AG04449 (cell line): ENCODE measurements at regions not wholly inside any gene's neighbourhood (a gene's known extent, or its start where the extent isn't known, plus 50 kb on each side); places are given as distances from the start of the nearest gene placed in this dataset.

Source experiments
- CTCF ChIA-PET: fragments of 350-600 bp; formaldehyde crosslinking; extraction: SDS; loops from one replicate; lab custom pipeline; 2021; ENCODE audit warnings: antibody characterized with exemption; lab: Yijun Ruan, JAX
- POLR2A ChIA-PET: fragments of 400-600, 350-600 bp; formaldehyde crosslinking; extraction: SDS; loops from one replicate; lab custom pipeline; 2020; ENCODE audit warnings: antibody characterized with exemption, inconsistent platforms; lab: Yijun Ruan, JAX
- DNase-seq: peaks from one replicate; pipeline ENCODE4 v3.0.0-alpha.2; 2010; ENCODE audit warnings: low read depth, low spot score
- H3K4me3 ChIP-seq: 2 replicates; pipeline ENCODE4 v1.5.1; 2011; ENCODE audit warnings: low read depth, mild to moderate bottlenecking, control low read depth, low read length
- TF ChIP-seq, protein P1 (sequence below): IDR thresholded peaks from one replicate; pipeline ENCODE4 v1.5.1; 2011; ENCODE audit warnings: mild to moderate bottlenecking, moderate library complexity, low read length, control low read depth, inconsistent platforms; ENCODE audit not compliant: insufficient read depth; ENCODE audit errors: missing control alignments

DNA sequence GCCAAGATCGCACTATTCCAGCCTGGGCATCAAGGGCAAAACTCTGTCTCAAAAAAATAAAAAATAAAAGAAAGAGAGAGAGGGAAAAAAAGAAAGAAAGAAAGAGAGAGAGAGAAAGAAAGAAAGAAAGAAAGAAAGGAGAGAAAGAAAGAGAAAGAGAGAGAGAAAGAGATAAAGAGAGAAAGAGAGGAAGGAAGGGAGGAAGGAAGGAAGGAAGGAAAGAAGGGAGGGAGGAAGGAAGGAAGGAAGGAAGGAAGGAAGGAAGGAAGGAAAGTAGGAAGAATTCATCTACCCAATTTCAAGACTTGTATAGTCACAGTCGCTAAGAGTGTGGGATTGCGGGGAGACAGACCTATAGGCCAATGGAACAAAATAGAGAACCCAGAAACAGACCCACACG, 290.6 kb downstream of the NPHP4 start:
- no peak overlapping the region for H3K4me3 ChIP-seq
- ChIA-PET CTCF (no interaction called here), POLR2A (no interaction called here)
- TF ChIP-seq, protein P1, sequence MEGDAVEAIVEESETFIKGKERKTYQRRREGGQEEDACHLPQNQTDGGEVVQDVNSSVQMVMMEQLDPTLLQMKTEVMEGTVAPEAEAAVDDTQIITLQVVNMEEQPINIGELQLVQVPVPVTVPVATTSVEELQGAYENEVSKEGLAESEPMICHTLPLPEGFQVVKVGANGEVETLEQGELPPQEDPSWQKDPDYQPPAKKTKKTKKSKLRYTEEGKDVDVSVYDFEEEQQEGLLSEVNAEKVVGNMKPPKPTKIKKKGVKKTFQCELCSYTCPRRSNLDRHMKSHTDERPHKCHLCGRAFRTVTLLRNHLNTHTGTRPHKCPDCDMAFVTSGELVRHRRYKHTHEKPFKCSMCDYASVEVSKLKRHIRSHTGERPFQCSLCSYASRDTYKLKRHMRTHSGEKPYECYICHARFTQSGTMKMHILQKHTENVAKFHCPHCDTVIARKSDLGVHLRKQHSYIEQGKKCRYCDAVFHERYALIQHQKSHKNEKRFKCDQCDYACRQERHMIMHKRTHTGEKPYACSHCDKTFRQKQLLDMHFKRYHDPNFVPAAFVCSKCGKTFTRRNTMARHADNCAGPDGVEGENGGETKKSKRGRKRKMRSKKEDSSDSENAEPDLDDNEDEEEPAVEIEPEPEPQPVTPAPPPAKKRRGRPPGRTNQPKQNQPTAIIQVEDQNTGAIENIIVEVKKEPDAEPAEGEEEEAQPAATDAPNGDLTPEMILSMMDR: no peak
- DNase-seq: no peak

DNA sequence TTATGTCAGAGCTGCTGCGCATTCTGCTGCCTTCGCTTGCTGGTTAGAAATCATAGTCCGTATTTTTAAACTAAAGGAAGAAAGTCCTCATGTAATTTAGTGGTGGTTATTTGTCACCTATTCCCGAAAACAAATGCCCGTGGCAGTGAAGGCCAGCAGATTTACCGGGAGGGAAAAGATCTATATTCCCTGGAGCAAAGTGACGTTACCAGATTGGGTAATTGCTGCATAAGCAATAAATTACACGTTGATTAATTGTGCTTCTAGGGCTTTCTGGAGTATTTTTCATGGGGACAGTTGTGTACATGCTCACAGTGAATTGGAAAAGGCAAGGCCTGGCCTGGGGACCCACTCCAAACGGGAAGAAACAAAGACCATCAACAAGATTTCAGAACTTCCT, 298.7 kb downstream of the NPHP4 start:
- no peak for DNase-seq
- POLR2A ChIA-PET: no interaction called here
- CTCF ChIA-PET: no interaction called here
- H3K4me3 ChIP-seq: no peak overlapping the region
- TF ChIP-seq, protein P1: no peak

DNA sequence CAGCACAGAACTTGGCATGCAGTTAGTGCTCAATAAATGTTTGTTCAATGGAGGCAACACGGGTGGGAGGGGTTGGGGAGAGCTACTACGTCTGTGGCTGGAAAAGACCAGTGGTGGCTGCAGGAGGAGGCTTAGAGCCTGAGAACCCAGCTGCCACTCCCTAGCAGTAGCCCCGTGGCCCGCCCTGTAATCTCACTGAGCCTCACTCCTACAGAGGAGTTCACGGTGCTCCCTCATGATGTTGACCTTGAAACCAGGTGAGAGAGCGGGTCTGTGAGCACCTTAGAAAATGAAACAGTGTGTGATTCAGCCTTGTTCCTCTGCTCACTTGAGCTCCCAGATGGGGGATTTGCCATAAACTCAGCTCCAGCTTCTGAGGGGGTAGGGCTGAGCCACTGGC, 299.6 kb downstream of the NPHP4 start:
- no peak for DNase-seq
- ChIA-PET CTCF (no interaction called here), POLR2A (no interaction called here)
- no peak overlapping the region for H3K4me3 ChIP-seq
- TF ChIP-seq, protein P1: no peak

DNA sequence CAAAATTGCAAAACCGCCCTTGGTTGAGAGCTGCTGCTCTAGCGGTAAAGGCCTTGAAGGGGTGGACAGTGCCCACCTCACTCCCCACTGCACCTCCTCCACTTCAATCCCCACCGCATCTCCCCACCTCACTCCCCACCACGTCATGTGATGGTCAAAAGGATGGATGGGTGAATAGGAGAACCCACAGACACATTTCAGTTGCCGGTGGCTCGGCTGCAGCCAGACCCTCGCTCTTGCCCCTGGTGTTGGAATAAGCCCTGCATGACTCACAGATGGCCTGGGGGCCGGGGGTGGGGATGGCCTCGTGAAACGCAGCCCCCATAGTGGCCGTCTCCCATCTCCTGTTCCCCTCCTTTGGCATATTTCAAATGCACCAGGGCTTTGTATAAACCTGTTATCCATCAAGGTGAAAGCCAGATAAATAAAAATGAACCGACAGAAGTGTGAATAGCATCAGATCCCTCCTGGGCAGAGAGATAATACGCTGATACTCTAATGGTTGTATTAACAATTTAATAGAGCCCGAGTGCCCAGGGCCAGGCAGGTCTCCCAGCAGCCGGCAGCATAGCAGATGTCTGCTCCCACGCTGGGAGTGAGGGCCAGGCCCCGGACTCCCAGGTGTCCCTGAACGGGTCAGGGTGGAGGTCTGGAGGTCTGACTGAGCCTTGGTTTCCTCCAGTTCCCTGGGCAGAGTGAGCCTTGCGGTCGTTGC, 300.3 kb downstream of the NPHP4 start:
- no peak overlapping the region for H3K4me3 ChIP-seq
- DNase-seq: no peak
- ChIA-PET POLR2A (no interaction called here), CTCF (no interaction called here)
- TF ChIP-seq, protein P1: no peak

DNA sequence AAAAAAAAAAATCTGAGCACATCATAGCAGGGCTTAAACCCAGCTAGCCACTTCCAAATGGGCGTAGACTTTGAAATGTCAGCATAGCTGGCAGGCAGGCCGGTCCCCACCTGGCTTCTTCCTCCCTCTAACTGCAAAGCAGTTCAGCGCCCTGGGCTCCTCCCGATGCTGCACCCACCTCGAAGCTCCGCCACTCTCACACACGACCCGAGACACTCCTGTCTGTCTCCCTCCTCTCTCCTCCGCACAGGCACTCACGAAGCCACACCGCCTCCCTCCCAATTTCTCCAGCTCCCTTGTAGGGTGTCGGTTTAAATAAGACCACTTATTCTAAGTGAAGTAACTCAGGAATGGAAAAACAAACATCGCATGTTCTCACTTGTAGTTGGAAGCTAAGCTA, 301.3 kb downstream of the NPHP4 start:
- CTCF ChIA-PET: no interaction called here
- POLR2A ChIA-PET: no interaction called here
- no peak overlapping the region for H3K4me3 ChIP-seq
- DNase-seq: no peak
- TF ChIP-seq, protein P1: no peak

DNA sequence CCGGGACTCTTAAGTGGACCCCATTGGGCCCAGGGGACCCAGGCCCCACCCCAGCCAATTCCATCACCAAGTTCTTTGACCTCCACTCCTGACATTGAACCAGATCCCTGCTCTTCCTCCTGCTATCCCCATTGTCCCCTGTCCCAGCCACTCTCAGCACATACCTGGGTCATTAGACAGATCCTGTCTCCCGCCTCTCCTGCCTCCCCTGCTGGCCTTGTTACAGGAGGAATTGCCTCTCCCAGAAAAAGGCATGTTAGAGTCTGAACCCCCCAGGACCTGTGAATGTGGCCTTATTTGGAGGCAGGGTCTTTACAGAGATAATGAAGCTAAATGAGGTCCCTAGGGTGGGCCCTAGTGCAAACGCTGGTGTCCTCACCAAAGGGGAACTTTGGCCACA, 301.9 kb downstream of the NPHP4 start:
- no peak for DNase-seq
- ChIA-PET POLR2A (no interaction called here), CTCF (no interaction called here)
- TF ChIP-seq, protein P1: no peak
- H3K4me3 ChIP-seq: no peak overlapping the region
